Neuronal stem cell (in vitro differentiated cells): ENCODE measurements at regions not wholly inside any gene's neighbourhood (a gene's known extent, or its start where the extent isn't known, plus 50 kb on each side); places are given as distances from the start of the nearest gene placed in this dataset.

Experiments
- DNase-seq: peaks from one replicate; pipeline ENCODE4 v3.0.0-alpha.2; 2013; ENCODE audit warnings: low spot score
- H2AFZ ChIP-seq: one replicate; pipeline ENCODE4 v1.6.1; 2013; ENCODE audit warnings: mild to moderate bottlenecking, low read length, inconsistent platforms
- H2AK5ac ChIP-seq: 2 replicates; pipeline ENCODE4 v1.6.1; 2013; ENCODE audit warnings: low read depth, mild to moderate bottlenecking, inconsistent platforms, low read length, moderate library complexity, mixed read lengths
- H2BK120ac ChIP-seq: 2 replicates; pipeline ENCODE4 v1.6.1; 2013; ENCODE audit warnings: low read depth, mild to moderate bottlenecking, inconsistent platforms, low read length, moderate library complexity, mixed read lengths
- H2BK12ac ChIP-seq: one replicate; pipeline ENCODE4 v1.6.1; 2013; ENCODE audit warnings: low read length, inconsistent platforms
- H2BK15ac ChIP-seq: 2 replicates; pipeline ENCODE4 v1.6.1; 2013; ENCODE audit warnings: mild to moderate bottlenecking, low read length, inconsistent platforms, mixed read lengths
- H2BK5ac ChIP-seq: one replicate; pipeline ENCODE4 v1.6.1; 2013; ENCODE audit warnings: inconsistent platforms, mild to moderate bottlenecking, low read length, moderate library complexity
- H3K14ac ChIP-seq: one replicate; pipeline ENCODE4 v1.6.1; 2013; ENCODE audit warnings: low read length, inconsistent platforms
- H3K18ac ChIP-seq: 2 replicates; pipeline ENCODE4 v1.6.1; 2013; ENCODE audit warnings: low read length, inconsistent platforms
- H3K23ac ChIP-seq: 2 replicates; pipeline ENCODE4 v1.6.1; 2013; ENCODE audit warnings: low read depth, mild to moderate bottlenecking, mixed read lengths, low read length, inconsistent platforms; ENCODE audit not compliant: poor library complexity
- H3K27ac ChIP-seq: replicated peaks from 3 replicates; pipeline ENCODE4 v1.5.1; 2013; ENCODE audit warnings: low read length, inconsistent platforms
- H3K27me3 ChIP-seq, 3 experiments: 2 replicates each; pipeline ENCODE4 v1.6.1; 2013; ENCODE audit warnings: low read length in 3 of 3, mild to moderate bottlenecking in 2 of 3, inconsistent platforms in 1 of 3, low read depth in 1 of 3, mixed read lengths in 1 of 3, moderate library complexity in 1 of 3; ENCODE audit not compliant: control insufficient read depth in 3 of 3, insufficient read depth in 3 of 3
- H3K36me3 ChIP-seq, 2 donors: replicated peaks in 1 of 2; 2 replicates each; pipeline ENCODE4 v1.6.1; 2013; ENCODE audit warnings: low read length in 2 of 2; ENCODE audit not compliant: control insufficient read depth in 2 of 2, insufficient read depth in 2 of 2
- H3K4ac ChIP-seq: 2 replicates; pipeline ENCODE4 v1.6.1; 2013; ENCODE audit warnings: inconsistent platforms, mild to moderate bottlenecking, low read length, moderate library complexity
- H3K4me1 ChIP-seq, 2 donors: 1 replicate in 1 of 2; 2 replicates in 1 of 2; pipeline ENCODE4 v1.6.1; 2013; ENCODE audit warnings: low read length in 2 of 2, low read depth in 1 of 2; ENCODE audit not compliant: control insufficient read depth in 2 of 2, insufficient read depth in 1 of 2
- H3K4me2 ChIP-seq: one replicate; pipeline ENCODE4 v1.6.1; 2013; ENCODE audit warnings: mild to moderate bottlenecking, low read length, inconsistent platforms; ENCODE audit not compliant: insufficient read depth, poor library complexity, severe bottlenecking
- H3K4me3 ChIP-seq, 2 donors: 2 replicates each; pipeline ENCODE4 v1.5.1; 2013; ENCODE audit warnings: low read length in 2 of 2, mild to moderate bottlenecking in 2 of 2, inconsistent platforms in 1 of 2, moderate library complexity in 1 of 2
- H3K79me1 ChIP-seq: one replicate; pipeline ENCODE4 v1.6.1; 2013; ENCODE audit warnings: low read depth, mild to moderate bottlenecking, inconsistent platforms, low read length, moderate library complexity
- H3K9ac ChIP-seq: one replicate; pipeline ENCODE4 v1.6.1; 2013; ENCODE audit warnings: mild to moderate bottlenecking, low read depth, low read length, inconsistent platforms; ENCODE audit not compliant: poor library complexity
- H3K9me3 ChIP-seq, 2 donors: replicated peaks in 1 of 2; 2 replicates each; pipeline versions ENCODE3 to v1.6.1; 2013; ENCODE audit warnings: low read length in 2 of 2, mild to moderate bottlenecking in 2 of 2, inconsistent platforms in 1 of 2, low read depth in 1 of 2, mixed read lengths in 1 of 2, moderate library complexity in 1 of 2; ENCODE audit not compliant: control insufficient read depth in 2 of 2, insufficient read depth in 1 of 2
- H4K8ac ChIP-seq: one replicate; pipeline ENCODE4 v1.6.1; 2013; ENCODE audit warnings: low read depth, mild to moderate bottlenecking, inconsistent platforms, low read length, moderate library complexity
- H4K91ac ChIP-seq: one replicate; pipeline ENCODE4 v1.6.1; 2013; ENCODE audit warnings: low read length, low read depth, mild to moderate bottlenecking, inconsistent platforms; ENCODE audit not compliant: poor library complexity
- WGBS, 2 donors: extraction: QIAGEN DNeasy Blood & Tissue Kit; methylation state at CpG; one replicate each; pipeline ENCODE4 v1.1.7; 2013; ENCODE audit warnings: missing lambda C conversion rate in 2 of 2, mixed read lengths in 1 of 2; ENCODE audit not compliant: insufficient read length in 2 of 2, insufficient replicate concordance in 1 of 2; ENCODE audit errors: extremely low coverage in 2 of 2; 5-methylcytosine and 5-hydroxymethylcytosine counted together

- H3K27me3 ChIP-seq, result no peaks in the 10 kb centered on the region
- no peak overlapping the region for H2BK12ac ChIP-seq
- no peak overlapping the region for H3K14ac ChIP-seq
- H2AK5ac ChIP-seq, result no peak overlapping the region
- H2BK5ac ChIP-seq, result no peak overlapping the region
- no peak overlapping the region for H3K4ac ChIP-seq
- H3K23ac ChIP-seq, result no peak overlapping the region
- WGBS, 2 donors, result no CpG with 5 or more reads among the region's 1 CpG
- peak; percentile 17 for DNase-seq
- no peaks in the 10 kb centered on the region for H3K9me3 ChIP-seq
- H2AFZ ChIP-seq, result no peak overlapping the region
- no peak overlapping the region for H3K4me3 ChIP-seq
- no peak overlapping the region for H2BK120ac ChIP-seq
- H3K9ac ChIP-seq, result no peak overlapping the region
- no peaks in the 10 kb centered on the region for H3K36me3 ChIP-seq
- H4K91ac ChIP-seq, result no peak overlapping the region
- H4K8ac ChIP-seq, result no peak overlapping the region
- H3K79me1 ChIP-seq, result no peaks in the 10 kb centered on the region
- no peak overlapping the region for H2BK15ac ChIP-seq
- H3K4me1 ChIP-seq, result peaks cover 0 to 2% of the 10 kb centered on the region in 2 donors
- peak overlapping the region; percentile 71 for H3K27ac ChIP-seq
- no peak overlapping the region for H3K18ac ChIP-seq
- no peak overlapping the region for H3K4me2 ChIP-seq
These were observed 563.8 kb upstream of the NETO1 start for GRCh38 chr18:73431620-73432019.

- no peak overlapping the region for H4K8ac ChIP-seq
- H3K9me3 ChIP-seq, result no peaks in the 10 kb centered on the region
- no peak overlapping the region for H2BK120ac ChIP-seq
- H3K36me3 ChIP-seq, result no peaks in the 10 kb centered on the region
- H4K91ac ChIP-seq, result no peak overlapping the region
- H3K4me1 ChIP-seq, result no peaks in the 10 kb centered on the region
- H2AFZ ChIP-seq, result no peak overlapping the region
- H3K4ac ChIP-seq, result no peak overlapping the region
- H3K18ac ChIP-seq, result no peak overlapping the region
- H3K9ac ChIP-seq, result no peak overlapping the region
- no peaks in the 10 kb centered on the region for H3K79me1 ChIP-seq
- H3K4me3 ChIP-seq, result no peak overlapping the region
- no peak overlapping the region for H2BK5ac ChIP-seq
- no peak overlapping the region for H3K23ac ChIP-seq
- no peaks in the 10 kb centered on the region for H3K27me3 ChIP-seq
- no peak for DNase-seq
- H2BK15ac ChIP-seq, result no peak overlapping the region
- H3K14ac ChIP-seq, result no peak overlapping the region
- H3K4me2 ChIP-seq, result no peak overlapping the region
- H2AK5ac ChIP-seq, result no peak overlapping the region
- no peak overlapping the region for H2BK12ac ChIP-seq
- H3K27ac ChIP-seq, result no peak overlapping the region
These were observed 553.2 kb upstream of the NETO1 start for GRCh38 chr18:73421010-73421409.

- DNase-seq, result no peak
- H2BK12ac ChIP-seq, result no peak overlapping the region
- WGBS, 2 donors, result no CpG with 5 or more reads among the region's 4 CpGs
- no peaks in the 10 kb centered on the region for H3K4me1 ChIP-seq
- no peak overlapping the region for H3K27ac ChIP-seq
- no peak overlapping the region for H2AFZ ChIP-seq
- H3K27me3 ChIP-seq, result no peaks in the 10 kb centered on the region
- no peak overlapping the region for H2AK5ac ChIP-seq
- H3K18ac ChIP-seq, result no peak overlapping the region
- H4K8ac ChIP-seq, result no peak overlapping the region
- H3K79me1 ChIP-seq, result no peaks in the 10 kb centered on the region
- H4K91ac ChIP-seq, result no peak overlapping the region
- H2BK5ac ChIP-seq, result no peak overlapping the region
- no peak overlapping the region for H2BK15ac ChIP-seq
- H3K36me3 ChIP-seq, result no peaks in the 10 kb centered on the region
- H3K23ac ChIP-seq, result no peak overlapping the region
- H2BK120ac ChIP-seq, result no peak overlapping the region
- no peak overlapping the region for H3K4me3 ChIP-seq
- no peak overlapping the region for H3K4ac ChIP-seq
- H3K4me2 ChIP-seq, result no peak overlapping the region
- H3K9me3 ChIP-seq, result no peaks in the 10 kb centered on the region
- H3K14ac ChIP-seq, result no peak overlapping the region
- no peak overlapping the region for H3K9ac ChIP-seq
These were observed 551.7 kb upstream of the NETO1 start for GRCh38 chr18:73419531-73419930.

GRCh38 chr18:73414598-73414997, 546.8 kb upstream of the NETO1 start:
- Histone ChIP-seq H2AFZ (no peak overlapping the region), H3K36me3 (no peaks in the 10 kb centered on the region), H2BK5ac (no peak overlapping the region), H3K9ac (no peak overlapping the region), H3K4ac (no peak overlapping the region), H2BK12ac (no peak overlapping the region), H3K27ac (no peak overlapping the region), H3K79me1 (no peaks in the 10 kb centered on the region), H3K27me3 (no peaks in the 10 kb centered on the region), H3K18ac (no peak overlapping the region), H4K8ac (no peak overlapping the region), H2BK120ac (no peak overlapping the region), H3K4me1 (no peaks in the 10 kb centered on the region), H3K23ac (no peak overlapping the region), H3K4me3 (no peak overlapping the region), H2BK15ac (no peak overlapping the region), H2AK5ac (no peak overlapping the region), H4K91ac (no peak overlapping the region), H3K9me3 (no peaks in the 10 kb centered on the region), H3K4me2 (no peak overlapping the region), H3K14ac (no peak overlapping the region)
- no CpG with 5 or more reads among the region's 4 CpGs for WGBS, 2 donors
- no peak for DNase-seq
